NCI-H524 treated with DMSO at 0.1 percent for 48 hours (cell line): ENCODE measurements at regions not wholly inside any gene's neighbourhood (a gene's known extent, or its start where the extent isn't known, plus 50 kb on each side); places are given as distances from the start of the nearest gene placed in this dataset.

Experiments
- DNase-seq: peaks from one replicate; lab custom pipeline; 2025; lab: John Stamatoyannopoulos, UW

DNA sequence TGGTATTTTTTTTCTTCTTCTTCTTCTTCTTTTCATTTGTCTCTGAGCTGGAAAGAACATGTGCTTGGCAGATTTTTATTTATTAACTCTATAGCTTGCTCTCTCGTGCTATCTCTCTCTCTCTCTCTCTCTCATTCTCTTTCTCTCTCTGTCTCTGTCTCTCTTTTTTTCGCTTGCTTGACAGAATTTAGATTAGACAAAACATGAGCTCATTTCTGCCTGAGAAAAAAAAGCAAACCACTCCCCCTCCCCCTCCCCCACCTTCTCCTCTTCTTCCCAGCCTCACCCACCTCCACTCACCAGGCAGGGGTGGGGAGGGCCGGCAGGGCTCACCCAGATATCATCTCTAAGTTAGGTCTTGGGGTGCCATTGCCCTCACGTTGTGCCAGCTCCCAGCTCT is 81.5 kb downstream of the PJA1 start:
- DNase-seq = no peak

DNA sequence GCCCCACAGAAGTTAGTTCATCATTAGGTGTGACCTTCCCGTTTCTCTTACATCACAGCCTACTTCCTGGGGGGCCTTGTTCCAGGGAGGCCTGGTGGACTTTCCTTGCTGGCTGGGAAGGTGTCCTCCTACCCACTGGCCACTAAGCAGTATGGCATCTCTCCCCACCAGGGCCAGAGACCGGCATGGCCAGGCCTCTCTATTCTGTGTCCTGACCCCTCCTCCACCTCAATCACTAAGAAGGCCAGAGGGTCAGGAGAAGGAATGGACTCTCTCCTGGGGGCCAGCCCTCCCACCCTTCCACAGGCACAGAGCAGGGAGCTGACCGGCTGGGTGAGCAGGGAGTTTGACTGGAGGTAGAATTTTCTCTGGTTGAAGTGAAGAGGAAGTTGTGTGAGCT is 81.9 kb downstream of the PJA1 start:
- no peak for DNase-seq

DNA sequence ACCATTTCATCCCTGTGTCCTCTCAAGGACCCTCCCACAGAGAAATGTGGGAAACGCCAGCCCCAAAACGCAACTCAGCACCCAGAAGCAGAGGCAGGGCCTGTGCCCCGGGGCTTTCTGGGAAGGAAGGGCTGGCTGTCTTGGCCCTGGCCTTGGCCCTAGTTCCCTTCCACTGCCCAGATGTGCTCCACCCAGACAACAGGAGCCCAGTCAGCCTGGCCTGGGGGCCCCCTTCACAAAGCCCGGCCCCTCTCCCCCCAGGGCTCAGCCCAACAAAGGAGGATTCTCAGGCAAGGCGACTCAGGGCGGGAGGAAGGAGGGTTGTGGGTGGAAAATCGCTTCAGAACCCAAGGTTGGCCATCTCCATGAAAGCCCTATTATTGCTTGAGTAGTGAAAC is 82.5 kb downstream of the PJA1 start:
- DNase-seq = no peak

DNA sequence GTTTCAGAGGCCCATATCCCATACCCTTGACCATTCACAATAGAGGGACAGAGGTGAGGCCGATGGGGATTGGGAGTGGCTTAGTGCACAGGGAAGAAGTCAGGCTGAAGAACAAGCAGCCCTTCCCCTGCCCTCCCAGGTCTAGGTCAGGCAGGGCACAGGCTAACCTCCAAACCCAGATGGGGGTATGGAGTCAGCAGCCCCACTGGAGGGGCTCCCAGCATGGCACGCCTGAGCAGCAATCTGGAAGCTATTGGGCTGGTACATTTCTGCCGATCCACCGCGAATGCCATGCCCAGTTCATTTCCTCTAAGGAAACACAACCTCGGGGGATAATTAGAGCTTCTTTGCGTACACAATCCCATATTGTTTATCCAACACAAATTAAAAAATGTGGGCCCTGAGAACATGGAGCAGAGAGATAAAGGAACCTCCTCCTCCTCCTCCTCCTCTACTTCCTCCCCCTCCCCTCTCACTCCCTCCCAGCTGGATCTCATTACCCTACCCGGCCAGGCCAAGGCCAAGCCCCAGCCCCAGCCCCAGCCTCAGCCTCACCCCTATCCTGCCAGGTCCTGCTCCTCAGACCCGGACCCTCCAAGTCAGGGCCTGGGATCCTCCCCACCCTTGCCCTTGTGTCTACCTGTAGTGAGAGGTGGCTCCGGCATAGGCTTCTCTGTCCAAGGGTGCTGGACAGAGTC is 83.0 kb downstream of the PJA1 start:
- no peak for DNase-seq

DNA sequence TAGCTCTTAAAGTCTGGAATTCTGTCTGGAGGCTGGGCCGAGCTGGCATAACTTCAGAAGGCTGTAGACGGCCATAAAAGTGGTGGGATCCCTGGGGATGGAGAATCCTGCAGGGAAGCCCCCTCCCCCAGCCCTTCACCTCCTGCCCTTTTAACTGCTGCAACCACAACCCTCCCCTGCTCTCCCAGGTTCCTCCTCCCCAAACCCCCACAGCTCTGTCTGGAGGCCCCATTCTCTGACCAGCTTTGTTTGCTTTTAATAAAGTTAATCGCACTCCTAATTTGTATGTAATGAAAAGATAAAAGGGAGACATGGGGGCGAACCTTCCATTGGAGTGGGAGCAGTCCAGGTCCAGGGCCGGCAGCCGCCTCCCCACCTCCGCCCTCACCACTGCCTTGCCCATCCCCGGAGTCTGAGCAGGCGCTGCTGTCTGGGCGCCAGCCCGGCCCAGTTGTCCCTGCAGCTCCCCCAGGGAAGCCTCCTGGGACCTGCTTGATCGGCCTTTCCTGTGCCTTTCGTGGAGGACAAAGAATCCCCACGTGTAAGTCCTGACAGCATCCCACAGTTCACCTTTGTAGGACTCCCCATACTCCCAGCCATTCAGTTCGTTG is 84.3 kb downstream of the PJA1 start:
- DNase-seq = no peak

DNA sequence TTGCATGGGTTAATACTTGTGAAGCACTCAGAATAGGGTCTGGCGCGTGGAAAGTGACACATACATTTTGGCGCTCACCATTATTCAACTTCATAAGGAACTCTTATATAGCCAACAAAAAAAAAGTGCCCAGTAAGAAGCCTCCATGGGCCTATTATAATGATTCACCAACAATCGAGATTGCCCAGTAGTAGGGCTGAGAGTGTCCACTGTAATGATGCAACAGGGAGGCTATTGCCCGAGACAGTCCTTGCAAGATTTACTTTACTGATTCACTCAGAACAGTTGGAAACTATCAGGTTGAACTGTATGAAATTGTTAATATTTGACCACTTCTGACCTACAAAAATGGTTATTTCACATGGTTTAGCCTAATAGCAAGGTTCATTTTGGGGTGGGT is 86.0 kb downstream of the PJA1 start:
- DNase-seq = no peak

DNA sequence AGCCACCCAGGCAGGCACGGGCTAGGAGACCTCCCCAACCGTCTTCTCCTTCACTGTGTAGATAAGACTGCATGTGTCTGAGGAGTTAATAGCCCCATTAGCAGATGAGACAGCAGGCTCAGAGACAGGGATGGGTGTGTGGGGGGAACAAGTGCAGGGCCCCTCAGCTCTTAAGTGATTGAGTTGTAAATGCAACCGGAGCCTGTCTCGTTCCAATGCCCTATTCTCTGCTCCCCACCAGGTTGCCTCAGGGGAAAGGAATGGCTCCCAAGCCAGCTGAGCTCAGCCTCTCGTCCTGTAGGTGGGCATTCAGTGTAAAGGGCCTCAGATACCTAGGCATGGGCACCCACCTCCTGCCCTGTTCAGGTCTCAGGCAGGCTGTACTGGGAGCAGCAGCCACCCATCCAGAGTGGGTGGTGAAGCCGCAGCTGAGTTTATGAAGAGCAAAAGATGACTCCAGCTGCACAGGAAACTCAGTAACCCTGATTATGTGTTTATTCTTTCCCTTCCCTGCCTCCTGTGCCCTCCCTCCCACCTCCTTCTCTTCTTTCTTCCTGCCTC is 87.3 kb downstream of the PJA1 start:
- no peak for DNase-seq

DNA sequence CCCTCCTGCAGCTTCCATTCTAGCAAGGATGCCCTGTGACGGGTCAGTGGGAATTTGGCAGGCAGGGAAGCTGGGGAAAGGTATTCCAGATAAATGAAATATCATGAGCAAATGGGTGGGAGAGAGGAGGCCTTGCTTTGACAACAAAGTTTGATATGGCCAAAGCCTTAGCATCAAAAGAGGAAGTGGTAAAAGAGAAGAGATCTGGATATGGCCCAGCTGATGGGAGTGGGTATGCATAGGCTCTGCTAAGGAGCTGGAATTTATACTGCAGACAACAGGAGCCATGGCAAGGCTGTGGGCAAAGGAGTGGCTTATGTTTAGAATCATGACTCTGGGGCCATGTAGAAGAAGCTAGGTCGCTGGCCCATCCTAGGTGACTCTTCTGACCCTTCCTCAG is 89.2 kb downstream of the PJA1 start:
- no peak for DNase-seq

DNA sequence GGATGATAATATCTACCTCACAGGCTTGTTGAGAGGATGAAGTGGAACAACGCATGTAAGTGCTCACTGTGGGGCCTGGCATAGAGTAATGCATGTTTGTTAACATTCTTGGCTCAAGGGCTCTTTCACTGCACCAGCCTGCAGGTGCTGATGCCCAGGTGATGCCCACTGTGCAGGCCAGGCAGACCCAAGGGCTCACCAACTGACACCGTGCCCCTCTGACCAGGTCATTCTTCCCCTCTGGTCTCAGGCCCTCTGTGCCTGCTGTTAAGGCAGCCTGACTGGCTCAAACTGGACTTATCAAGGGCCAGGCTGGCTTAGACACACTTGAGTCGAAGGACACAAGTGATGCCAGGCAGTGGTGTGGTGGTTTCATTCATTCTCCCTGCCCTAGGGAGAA is 90.5 kb downstream of the PJA1 start:
- no peak for DNase-seq

DNA sequence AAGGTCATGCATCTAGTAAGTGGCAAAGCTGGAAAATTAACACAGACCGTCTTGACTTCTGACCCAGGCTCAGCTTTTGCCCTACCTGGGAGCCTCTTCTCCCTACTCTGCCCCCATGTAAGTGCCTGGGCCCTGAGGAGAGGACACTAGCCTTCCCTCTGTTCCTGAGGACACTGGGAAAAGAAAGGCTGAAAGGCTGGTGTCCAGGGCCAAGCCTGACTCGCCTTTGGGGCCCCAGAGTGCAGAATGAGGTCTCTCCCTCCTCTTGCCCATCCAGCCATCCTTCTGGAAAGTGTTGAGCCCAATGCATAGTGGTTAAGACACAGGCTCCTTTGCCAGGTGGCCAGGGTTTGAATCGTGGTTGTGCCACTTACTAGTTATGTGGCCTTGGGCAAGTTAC is 91.5 kb downstream of the PJA1 start:
- DNase-seq = no peak

DNA sequence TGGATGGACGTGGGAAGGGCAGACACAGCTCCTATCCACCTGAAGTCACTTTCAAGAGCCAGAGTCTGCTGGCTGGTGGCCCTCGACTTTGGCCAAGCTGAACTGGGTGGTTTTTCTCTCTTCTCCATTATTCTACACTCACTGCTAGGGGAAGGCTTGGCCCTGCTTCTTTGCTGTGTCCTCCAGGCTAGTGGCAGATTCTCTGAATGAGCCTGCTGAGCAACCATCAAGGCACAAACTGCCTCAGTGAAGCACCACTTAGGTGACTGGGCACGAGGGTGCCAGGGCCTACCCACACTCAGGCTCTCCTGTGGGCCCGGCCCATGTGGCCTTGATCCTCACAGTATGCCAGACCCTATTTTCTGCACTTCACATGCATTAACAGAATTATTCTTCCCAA is 92.0 kb downstream of the PJA1 start:
- no peak for DNase-seq

DNA sequence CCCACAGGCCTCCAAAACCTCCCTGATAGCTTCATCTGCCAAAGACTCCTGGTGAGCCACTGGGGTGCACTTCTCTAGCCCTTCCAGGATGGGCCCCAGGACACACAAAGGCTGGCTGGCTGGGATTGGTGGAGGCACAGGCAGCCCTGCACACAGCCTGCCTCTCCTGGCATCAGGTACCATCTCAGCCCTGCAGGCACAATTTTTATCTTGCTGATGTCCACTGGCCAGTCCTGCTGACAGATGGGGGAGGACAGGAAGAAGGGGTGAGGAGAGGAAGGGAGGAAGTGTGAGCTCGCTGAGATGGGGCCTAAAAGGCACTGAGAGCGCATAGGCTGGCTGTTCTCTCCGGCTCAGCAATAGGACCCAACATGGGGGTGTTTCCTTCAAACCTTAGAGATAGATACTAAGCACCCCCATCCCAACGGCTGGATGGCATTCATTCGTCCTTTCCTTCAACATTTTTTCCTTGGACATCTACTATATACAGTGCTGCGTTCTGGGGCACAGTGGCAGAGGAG is 92.7 kb downstream of the PJA1 start:
- DNase-seq = no peak

DNA sequence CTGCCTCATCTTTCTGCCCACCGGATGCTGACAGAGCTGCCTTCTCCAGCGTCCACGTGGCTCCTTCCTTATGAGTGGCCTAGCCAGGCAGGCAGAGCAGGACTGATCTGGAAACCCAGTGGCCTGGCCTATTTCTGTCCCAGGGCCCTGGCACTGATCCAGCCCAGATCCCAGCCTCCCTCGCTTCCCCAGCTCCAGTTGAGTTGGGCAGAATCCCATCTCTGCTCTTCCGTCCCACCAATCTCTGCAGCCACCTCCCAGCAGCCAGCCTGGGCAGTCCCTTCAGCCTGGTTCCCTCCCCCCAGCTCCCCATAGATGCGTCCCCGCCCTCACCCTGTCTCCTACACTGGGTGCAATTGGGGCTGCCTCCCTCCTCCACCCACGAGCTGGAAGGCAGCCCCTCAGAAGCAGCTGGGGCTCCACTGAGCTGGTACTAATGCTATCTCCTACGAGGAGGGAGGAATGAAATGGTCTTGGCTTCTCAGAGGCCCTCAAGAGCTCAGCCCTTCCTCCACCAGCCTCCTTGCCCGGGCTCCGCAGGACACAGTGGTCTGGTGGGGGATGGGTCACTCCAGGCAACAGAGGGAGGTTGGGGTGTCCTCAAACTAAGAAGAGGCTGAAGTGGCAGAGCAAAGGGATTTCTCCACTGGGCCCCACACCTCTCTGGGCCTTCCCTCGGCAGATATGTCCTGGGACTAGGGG is 94.2 kb downstream of the PJA1 start:
- DNase-seq = no peak

DNA sequence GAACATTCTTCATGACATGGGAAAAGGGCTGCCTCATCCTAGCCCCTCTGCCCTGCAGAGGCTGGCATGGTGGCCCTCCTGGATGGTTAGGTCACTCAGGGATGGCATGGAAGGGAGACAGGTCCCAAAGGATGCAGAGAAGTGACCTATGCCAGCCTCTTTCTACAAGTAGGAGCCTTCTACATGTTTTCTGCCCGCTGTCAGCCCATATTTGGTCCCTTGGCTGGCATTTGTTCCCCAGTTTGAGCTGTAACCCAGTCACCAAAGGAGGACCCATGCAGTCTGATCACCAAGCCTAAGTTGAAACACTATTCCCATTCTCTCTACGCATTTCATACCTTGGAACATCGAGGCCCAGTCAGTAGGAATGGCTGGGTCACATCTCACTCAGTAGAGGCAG is 95.4 kb downstream of the PJA1 start:
- DNase-seq = no peak

DNA sequence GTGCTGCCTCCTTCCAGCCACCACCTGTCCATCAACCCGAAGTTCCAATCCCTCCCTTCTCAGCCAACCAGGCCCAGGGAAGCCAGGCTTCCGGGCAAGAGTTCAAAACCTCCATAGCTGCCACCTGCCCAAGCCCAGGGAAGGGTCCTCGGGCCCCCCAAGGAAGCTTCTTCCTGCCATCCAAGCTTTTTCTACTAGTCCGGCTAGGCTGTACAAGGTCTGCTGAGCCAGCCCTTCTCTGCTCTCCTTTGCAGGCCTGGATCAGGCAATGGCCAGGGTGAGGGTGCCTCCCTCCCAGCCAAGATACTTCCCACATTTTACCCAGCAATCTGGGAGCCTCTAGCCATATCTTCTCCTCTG is 96.2 kb downstream of the PJA1 start:
- no peak for DNase-seq

DNA sequence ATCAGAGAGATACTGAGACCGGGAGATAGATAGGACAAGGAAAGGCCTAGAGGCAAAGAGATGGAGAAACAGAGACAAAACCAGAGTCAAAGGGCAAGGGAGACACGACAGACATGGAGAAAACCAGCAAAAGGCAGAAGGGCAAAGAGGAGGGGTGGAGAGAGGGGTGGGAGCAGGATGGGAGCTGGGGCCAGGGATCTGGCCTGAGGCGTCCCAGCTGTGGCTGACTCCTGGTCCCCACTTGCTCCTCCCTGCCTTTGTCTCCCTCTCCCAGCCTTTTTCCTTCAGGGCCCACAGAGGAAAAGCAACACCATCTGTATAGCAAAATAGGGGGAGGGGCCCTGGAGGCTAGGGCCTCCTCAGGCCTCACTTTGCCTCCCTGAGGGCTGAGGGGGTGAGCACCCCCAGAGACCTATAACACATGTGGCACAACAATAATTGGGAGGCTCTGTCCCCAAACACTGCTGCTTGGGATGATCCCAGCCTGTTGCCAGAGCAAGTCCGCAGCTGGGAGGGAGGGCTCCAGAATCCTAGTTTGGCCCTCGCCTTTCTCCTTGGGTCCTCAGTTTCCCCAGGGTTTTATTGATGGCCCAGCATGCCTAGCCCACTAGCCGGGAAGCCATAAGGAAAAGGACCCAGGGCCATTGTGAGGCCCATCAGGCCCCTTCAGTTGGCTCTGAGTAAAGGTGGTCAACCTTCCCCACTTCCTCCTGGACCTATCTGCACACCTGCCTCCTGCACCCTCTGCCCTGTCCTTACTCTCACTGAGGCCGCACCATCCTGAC is 96.8 kb downstream of the PJA1 start:
- no peak for DNase-seq

DNA sequence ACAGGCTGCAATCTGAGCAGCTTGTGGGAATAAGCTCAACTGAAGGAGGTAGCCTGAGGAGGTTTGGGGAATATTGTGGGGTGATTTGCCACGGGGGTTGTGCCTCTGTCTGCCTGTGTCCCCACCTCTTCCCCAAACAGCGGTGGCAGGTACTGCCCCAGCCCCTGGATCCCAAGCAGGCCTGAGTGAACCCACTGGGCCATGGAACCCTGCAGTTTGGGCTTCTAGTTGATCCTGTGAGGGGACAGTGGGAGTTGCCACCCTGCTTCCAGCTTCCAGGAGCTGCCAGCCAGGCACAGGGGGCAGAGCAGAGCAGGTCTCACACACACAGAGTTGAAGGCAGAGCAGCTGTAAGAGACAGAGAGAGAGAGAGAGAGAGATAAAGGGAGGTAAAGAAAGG is 97.4 kb downstream of the PJA1 start:
- DNase-seq = no peak

DNA sequence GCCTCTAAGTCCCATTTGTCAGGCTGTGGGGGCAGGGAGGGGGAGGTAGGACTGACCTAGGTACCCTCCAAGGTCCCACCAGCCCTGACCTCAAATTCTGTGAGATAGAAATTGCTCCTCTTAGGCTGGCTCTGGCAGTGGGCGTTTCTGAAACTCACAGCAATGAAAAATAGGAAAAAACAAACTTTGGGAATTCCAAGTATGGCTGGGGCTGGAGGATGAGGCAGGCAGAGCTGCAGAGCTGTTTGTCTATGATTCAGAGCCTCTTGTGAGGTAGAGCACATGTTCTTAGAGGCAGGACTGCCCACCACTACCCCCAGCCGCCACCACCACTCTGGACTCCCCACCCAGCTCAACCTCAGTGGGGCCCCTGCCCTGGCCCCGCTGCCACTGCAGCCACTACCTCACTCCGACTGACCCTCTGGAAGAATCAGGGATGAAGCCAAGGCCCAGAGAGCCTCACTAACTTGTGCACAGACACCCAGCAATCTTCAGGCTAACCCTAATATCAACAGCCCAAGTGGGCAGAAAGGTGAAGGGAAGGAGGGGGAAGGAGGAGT is 98.2 kb downstream of the PJA1 start:
- DNase-seq = no peak

DNA sequence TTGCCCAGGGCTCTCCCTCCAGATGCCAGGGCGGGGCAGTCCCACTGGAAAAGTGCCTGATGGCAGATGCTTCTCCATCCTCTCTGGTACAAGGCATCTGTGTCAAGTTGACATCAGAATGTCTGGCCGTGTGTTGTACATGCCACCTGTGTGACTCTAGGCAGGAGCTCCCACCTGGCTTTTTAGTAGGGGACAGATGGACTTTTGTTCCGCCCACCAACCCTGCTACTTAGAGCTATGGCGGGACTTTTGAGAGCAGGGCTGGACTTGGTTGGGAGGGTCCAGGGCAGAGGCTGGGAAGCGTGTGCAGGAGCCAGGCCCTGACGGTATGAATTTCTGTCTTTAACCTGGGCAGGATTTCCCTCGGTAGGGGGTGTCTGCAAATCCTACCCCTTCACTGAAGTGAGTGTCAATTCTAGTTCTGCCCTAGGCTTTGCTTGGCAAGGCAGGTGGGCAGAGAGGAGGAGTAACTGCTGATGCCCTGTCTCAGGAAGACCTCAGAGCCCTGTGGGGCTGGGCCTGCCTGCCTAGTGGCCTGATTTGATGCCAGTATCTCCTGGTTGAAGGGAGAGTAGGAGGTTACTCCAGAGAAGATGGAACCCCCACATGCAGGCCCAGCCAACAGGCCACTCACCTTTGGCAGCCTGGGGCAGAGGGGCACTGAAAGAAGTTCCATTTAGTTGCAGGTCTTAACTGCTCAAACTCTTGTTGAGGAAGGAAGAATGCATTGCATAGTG is 99.1 kb downstream of the PJA1 start:
- DNase-seq = peak; percentile 95

DNA sequence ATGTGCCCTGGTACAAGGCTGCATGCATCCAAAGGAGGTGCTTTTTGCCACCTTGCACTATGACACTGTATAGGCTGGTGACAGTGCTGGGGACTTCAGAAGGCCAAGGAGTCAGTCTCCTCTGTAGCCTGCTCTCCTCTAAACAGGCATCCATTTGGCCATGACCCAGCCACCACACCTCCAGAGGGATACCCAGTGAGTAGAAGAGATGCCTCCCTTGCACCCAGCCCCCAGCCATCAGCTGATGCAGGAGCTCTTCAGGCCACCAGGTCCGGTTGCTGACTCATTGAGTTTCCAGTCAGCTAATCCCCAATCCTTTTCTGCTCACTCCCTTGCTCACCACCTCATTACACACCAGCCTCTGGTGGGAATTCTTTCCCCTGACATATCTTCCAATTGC is 99.8 kb downstream of the PJA1 start:
- peak; percentile 40 for DNase-seq

DNA sequence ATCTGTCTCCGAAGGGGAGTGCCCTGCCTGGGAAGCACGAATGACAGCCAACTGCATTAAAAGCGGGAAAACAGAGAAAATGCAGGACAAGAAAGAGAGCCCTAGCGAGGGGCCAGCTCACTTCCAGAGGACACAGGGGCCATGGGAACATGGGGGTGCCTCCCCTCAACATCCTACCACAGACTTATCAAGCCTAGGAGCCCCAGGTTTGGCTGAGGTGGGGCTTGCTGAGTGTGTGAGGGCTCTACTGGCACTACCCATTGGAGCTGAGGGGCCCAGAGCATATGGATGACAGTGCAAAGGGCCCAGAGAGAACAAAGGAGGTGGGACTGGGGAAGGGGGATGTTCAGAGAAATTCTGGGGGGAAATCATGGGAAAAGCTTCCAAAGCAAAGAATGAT is 101.8 kb downstream of the PJA1 start:
- DNase-seq = no peak
